ENCODE measurements at regions not wholly inside any gene's neighbourhood (a gene's known extent, or its start where the extent isn't known, plus 50 kb on each side); places are given as distances from the start of the nearest gene placed in this dataset.
"Not testable (repeated sequence)": the region's sequence is repeated elsewhere in the genome, so short reads cannot be mapped to it uniquely, and the experiment has no call there.

- no peak for FAIRE-seq
Measured at GRCh38 chr3:55294557-55294956, 192.5 kb downstream of the WNT5A start.

- no peak for FAIRE-seq
Measured at GRCh38 chr3:55292360-55292759, 194.7 kb downstream of the WNT5A start.

DNA sequence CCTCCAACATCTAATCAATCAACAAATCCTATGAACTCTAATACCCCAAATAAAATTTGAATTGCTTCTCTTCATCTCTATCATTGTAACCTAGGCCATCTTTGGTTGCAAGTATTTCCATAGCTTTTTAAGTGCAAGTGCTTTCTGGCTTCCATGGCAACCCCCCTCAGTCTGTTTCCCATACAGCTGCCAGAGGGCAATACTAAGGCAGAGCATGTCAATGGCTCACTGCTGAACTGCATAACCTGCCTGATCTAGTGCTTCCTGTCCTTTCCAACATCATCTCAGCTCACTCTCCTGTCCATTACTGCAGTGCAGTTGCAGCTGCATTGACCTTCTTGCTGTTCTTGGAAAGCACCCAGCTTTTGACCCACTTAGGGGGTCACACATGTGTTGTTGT lies 198.4 kb downstream of the WNT5A start:
- FAIRE-seq = no peak

DNA sequence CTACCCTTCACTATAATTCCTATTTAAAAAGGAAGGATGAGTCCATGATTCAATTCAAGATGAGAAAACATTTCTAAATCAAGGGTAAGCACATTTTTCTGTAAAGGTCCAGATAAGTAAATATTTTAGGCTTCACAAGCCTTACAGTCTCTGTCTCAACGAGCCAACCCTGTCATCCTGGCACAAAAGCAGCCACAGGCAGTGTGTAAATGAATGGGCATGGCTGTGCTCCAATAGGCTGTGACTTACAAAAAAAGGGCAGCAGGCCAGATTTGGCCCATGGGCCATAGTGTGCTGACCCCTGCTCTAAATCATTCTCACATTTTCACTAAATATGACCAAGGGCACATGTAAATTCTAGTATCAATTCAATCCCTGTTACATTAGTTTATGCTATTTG lies 200.4 kb downstream of the WNT5A start:
- no peak for FAIRE-seq

- FAIRE-seq = no peak
Measured at GRCh38 chr3:55285156-55285555, 201.9 kb downstream of the WNT5A start.

DNA sequence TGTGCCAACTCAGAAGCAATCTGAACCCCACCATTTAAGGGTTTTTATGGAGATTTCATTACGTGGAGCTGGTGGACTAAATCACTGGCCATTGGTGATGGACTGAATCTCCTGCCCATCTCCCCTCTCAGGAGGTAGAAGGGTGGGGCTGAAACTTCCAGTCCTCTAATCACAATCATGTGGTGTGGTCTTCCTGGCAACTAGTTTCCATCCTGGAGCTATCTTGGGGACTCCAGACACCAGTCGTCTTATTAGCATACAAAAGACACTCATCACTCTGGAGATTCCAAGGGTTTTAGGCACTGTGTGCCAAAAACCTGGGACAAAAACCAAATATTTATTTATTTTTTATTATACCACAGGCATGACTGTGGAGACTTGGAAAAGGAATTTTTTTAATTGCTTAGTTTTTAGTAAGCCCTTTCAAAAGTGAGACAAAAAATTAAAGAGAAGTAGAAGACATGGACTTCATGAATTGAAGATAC lies 203.6 kb downstream of the WNT5A start:
- no peak for FAIRE-seq

DNA sequence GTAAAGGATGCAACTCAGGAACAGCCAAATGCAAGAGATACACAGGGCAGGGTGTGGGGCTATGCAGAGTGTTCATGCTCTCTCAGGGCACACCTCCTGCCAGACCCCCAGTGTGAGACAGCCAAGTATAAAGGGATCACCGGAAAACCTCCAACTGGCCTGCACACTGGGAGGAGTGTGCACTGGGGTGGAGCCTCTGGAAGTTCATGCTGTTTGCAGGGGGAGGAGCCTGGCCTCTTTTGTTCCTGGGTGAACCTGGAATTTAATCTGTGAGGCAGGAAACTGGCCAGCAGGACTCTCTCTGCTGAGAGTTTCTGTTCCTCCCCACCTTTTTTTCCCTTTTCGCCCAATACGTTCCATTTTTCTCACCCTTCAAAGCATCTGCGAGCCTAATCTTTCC lies 204.1 kb downstream of the WNT5A start:
- FAIRE-seq = no peak

- no peak for FAIRE-seq
Measured at GRCh38 chr3:55272031-55272645, 215.0 kb downstream of the WNT5A start.

- no peak for FAIRE-seq
Measured at GRCh38 chr3:55271549-55271948, 215.6 kb downstream of the WNT5A start.

DNA sequence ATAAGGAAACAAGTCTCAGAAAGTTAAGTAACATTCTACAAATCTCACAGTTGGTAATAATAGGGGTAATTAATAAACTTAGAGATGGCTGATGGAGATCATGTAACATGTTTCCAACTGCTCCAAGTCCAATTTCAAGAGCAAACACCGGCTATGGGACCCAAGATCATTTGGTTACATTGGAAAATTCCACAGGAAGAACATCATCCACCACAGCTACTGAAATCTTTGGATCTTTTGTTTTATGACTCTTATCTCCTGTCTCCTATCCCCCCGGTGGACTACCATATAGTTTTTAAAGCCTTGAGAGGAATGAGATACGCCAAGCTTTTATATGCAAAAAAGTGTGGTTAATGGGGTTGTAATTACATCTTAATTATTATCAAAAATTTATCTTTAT lies 216.1 kb downstream of the WNT5A start:
- no peak for FAIRE-seq

DNA sequence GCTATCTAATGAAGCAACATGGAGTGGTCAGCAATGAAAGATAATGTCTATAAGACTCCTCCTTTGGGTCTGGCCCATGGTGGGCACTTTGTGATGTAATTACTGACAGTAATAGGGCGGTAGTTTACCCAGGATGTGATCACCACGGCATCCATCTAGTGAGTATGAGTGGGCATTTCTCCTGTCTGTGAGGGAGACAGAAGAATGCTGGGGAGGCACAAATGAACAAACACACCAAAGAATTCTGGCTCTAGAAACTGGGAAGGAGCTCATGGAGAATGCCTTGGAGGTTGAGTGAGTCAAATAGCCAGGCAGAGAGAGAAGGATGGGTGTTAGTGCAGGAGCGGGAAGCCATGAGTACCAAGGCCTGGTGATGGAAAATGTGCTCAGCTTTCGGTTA lies 217.5 kb downstream of the WNT5A start:
- no peak for FAIRE-seq

GRCh38 chr3:55269096-55269495 lies 218.0 kb downstream of the WNT5A start:
- FAIRE-seq = no peak

GRCh38 chr3:55267206-55267930 lies 219.7 kb downstream of the WNT5A start:
- no peak for FAIRE-seq

- FAIRE-seq = no peak
Measured at GRCh38 chr3:55264919-55265318, 222.2 kb downstream of the WNT5A start.

DNA sequence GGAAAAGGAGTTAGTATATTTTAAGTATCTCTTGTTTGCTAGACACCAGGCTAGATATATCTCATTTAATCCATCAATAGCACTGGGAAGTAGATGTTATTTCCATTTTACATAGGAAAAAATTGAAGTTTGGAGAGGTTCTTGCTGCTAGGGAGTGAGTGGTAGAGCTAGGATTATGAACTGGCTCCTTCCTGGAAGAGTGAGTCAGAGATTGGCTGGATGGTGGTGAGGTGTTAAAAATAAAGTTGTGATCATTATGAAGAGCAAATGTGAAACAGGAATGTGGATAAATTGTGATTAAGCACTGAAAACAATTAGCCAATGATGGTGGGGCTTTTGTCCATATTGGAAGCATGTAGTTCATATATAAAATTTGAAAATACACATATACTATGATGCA lies 234.2 kb downstream of the WNT5A start:
- FAIRE-seq = no peak

DNA sequence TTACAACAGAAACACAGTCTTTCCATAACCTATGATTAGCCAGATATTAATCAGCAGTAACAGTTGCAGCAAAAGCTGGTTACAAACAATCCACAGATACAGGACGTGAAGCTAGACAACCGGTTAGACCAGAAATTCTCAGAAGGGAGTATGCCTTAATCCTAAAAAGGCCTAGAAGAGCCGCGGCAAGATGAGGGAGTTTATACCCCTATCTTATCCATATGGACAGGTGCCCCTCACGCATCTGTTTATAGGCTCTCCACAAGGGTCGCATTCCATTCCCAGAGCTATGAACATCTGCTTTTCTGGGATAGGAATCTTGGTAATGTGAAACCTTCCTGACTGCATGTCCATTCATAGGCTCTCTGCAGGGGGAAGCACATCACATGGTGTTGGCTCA lies 237.9 kb downstream of the WNT5A start:
- not testable (repeated sequence) for FAIRE-seq

DNA sequence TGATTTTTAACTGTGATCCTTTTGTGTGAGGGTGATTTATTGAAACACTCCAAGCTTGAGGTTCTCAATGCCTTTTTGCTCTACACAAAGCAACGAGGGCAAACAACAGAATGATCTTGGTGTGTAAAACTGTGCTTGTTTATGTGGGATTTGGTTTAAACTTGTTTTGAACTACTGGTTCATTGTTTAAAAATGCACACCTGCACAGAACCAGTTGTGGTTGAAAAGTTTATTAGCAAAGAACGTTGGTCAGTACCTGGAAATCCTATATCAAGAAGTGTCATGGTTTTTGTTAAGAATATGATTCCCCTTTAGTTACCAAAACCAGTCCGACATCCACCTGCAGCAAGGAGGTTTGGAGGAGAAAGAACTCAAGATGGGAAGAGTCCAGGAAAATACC lies 239.4 kb downstream of the WNT5A start:
- FAIRE-seq = no peak

DNA sequence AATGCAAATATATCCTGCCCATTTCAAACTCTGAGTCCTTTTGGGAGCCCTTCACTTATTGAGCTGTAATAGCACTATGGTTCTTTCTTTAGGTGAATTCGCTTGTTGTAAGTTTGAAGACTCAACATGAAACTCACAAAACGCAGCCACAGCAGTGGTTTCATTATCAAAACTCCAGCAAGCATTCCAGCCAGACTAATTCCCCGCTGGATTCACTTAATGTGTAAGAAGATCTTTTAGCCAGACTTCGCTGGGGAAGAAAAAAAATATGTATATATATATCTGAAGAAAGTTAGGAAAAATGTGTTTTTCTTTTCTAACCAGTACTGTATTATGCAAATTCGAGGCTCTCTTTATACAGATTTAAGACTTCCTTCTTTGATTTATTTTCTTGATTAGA lies 241.1 kb downstream of the WNT5A start:
- FAIRE-seq = no peak

GRCh38 chr3:55245351-55245750 lies 241.8 kb downstream of the WNT5A start:
- FAIRE-seq = no peak

DNA sequence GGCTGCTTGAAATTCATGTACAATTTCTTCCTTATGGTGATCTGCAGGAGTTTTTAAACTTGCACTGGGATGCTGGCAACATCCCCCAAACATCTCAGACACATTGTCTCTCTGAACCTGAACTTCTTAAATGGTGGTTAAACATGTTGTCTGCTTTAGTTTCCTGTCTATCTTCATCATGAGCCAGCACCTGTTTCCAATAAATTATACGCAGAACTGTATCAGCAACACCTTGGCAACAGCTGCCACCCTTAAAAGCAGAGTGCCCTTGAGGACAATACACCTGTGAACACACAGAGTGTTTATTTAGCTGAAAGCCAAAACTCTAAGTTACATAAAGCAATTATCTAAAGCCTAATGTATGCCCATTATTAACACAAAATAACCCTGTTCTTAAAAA lies 242.9 kb downstream of the WNT5A start:
- FAIRE-seq = no peak

- no peak for FAIRE-seq
Measured at GRCh38 chr3:55243678-55244077, 243.4 kb downstream of the WNT5A start.

GRCh38 chr3:55242921-55243320 lies 244.2 kb downstream of the WNT5A start:
- FAIRE-seq = no peak

GRCh38 chr3:55241098-55241497 lies 246.0 kb downstream of the WNT5A start:
- no peak for FAIRE-seq

- FAIRE-seq = no peak
Measured at GRCh38 chr3:55235416-55235815, 251.7 kb downstream of the WNT5A start.

GRCh38 chr3:55226696-55227095 lies 260.4 kb downstream of the WNT5A start:
- FAIRE-seq = no peak
